ENCODE measurements at regions not wholly inside any gene's neighbourhood (a gene's known extent, or its start where the extent isn't known, plus 50 kb on each side); places are given as distances from the start of the nearest gene placed in this dataset.

DNA sequence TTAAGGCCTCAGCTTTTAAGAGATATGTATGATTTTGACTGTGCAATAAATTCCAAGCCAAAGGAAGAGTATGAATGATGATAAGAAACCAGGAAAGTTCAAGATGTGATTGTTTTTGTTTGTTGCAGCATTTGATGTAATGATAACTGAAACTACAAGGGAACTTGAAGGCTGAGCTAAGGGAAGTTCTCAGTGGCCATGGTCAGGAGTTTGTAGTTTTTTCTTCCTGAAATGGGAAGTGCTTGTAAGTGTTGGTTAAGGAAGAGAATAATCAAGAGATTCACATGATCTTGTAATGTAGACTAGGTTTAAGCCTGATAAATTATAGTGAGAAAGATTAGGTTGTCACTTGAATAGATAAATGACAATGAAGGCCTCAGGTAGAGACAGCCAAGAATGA, 53.4 kb downstream of the PTCHD4 start:
- ATAC-seq: no peak

DNA sequence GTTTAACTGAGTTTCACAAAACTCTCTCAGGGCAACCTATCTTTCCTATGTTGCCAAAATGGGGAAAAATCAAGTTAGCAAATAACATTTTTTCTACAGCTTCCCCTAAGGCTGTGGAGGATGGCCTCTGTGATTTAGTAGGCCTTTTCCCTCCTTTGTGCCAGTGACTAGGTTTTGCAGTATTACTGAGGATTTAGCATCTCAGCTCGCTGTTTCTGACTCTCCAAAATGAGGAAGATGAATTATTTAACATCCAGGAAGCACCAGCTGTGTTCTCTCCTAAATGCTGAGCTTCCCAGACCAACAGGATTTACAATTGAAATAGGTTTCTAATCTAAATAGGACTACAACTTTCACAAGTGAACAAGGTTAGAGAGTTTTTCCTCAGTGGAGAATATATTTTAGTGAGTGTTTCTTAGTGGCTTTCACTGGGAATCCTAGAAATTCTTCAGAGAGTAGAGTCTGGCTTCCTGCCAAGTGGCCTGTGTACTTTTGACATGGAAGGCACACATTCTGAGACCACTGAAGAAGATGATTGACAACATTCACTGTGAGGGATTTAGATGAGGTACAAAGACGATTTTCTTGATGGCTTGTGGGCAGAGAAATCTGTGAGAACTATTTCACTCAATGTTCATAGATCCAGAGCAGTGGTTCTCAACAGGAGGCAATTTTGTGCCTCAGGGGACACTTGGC, 62.4 kb downstream of the PTCHD4 start:
- DNase-seq: no peak
- intact Hi-C loops (cut with DNase I, micrococcal nuclease): no loop called here
- no peak for ATAC-seq

More for the DNA sequence above, 53.4 kb downstream of the PTCHD4 start:
- DNase-seq: no peak
- intact Hi-C loops (cut with DNase I, micrococcal nuclease): no loop called here

DNA sequence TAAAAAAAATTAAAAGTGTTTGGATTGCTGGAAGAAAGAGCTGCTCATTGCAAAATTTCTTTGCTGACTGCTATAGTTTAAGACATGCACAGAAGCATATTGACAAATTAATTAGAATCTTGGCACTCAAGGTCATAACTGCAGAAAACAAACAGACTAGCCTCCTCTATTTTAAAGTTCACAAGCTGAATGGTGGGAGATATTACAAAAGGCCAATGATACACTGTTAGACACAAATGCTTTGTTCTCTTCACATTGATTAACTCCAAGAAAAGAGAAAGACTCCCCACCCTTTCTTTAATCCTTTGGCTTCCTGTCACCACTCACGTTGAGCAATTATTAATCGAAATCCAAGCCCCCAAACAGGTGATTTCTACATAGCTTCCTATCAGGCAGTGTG, 69.1 kb downstream of the PTCHD4 start:
- no peak for DNase-seq
- no peak for ATAC-seq
- intact Hi-C loops (cut with DNase I, micrococcal nuclease): no loop called here

DNA sequence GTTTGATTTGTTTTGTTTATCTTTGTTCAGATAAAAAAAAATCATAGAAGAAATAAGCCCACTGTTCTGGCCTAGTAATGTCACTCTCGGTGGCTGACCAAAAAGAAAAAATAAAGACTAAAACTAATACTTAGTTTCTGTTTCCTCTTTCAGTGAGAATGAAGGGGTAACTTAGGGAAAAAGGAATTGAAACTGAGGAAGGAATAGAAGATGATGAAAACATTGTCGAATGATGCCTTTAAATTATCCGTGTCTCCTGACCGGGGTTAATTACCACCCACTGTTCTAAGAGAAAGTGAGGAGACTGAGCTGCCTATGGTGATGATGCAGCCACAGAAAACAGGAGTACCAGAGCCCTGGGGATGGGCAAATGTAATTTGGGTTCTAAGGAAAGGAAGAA, 73.1 kb downstream of the PTCHD4 start:
- DNase-seq: no peak
- intact Hi-C loops (cut with DNase I, micrococcal nuclease): no loop called here
- ATAC-seq: no peak

DNA sequence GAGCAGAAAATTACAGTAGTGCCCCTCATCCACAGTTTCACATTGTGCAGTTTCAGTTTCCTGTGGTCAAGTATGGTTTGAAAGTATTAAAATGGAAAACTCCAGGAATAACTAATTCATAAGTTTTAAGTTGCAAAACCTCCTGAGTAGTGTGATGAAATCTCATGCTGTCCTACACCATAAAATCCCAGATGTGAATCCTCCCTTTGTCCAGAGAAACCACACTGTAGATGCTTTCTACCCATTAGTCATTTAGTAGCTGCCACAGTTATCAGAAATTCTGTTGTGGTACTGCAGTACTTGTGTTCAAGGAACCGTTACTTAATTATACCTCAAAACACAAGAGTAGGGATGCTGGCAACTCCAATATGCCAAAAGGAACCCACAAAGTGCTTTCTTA, 74.7 kb downstream of the PTCHD4 start:
- ATAC-seq (no peak), DNase-seq (no peak)
- intact Hi-C loops (cut with DNase I, micrococcal nuclease): no loop called here

DNA sequence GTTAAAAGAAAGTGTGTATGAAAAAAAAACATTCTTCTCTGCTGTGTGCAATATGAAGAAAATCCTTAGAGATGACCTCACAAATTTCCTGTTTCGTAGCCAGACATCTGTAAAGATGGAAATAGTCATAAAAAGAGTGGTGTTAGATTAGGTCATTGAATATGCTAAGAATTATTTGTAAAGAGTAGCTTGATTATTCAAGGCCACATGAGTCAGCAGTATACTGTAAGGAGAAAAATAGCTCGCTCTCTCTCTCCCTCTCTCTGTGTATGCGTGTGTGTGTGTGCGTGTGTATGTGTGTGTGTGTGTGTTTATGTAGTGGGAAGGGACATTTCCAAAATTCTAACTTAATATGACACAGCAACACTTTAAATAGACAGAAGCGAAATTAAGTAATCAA, 78.8 kb downstream of the PTCHD4 start:
- ATAC-seq (no peak), DNase-seq (no peak)
- intact Hi-C loops (cut with DNase I, micrococcal nuclease): no loop called here

DNA sequence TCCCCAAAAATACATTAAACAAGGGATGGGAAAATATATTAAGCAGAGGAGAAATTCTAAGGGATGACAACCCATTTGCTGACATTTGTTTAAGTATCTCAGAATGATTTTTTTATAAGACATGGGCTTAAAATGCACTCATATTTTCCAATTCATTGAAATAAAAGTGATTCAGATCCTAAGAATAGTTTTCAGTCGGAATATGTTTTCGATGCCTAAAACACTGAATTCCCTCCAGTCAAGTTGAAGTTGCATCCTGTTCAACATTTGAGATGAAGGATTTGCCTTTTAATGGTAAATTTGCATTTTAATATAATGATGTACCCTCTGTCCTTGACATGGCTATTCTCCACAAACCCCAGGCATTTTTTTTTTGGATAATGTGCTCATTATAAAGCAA, 79.3 kb downstream of the PTCHD4 start:
- DNase-seq (no peak), ATAC-seq (no peak)
- intact Hi-C loops (cut with DNase I, micrococcal nuclease): no loop called here

DNA sequence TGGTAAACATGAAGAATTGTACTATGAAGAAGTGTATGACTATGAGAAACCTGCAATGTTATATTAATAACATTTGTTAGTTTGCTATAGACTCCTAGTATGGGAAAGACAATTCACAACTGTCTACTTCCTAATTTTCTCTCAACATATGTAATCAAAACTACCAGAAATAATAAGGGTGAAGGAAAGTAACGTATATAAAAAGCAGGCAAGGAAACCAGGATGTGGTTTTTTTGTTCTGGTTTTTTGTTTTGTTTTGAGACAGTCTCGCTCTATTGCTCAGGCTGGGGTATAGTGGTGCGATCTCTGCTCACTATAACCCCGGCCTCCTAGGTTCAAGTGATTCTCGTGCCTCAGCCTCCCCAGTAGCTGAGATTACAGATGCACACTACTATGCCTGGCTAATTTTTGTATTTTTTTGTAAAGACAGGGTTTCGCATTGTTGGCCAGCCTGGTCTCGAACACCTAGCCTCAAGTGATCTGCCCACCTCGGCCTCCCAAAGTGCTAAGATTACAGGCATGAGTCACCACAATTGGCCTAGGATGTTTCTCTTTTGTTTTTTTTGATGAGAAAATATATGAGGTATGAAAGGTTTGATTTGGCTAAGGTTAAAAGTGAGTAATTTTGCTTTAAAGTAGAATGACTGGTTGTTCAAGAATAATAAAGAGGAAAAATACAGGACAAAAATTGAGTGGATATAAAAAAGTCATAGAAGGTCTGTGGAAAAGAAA, 83.1 kb downstream of the PTCHD4 start:
- DNase-seq (no peak), ATAC-seq (no peak)
- intact Hi-C loops (cut with DNase I, micrococcal nuclease): no loop called here

DNA sequence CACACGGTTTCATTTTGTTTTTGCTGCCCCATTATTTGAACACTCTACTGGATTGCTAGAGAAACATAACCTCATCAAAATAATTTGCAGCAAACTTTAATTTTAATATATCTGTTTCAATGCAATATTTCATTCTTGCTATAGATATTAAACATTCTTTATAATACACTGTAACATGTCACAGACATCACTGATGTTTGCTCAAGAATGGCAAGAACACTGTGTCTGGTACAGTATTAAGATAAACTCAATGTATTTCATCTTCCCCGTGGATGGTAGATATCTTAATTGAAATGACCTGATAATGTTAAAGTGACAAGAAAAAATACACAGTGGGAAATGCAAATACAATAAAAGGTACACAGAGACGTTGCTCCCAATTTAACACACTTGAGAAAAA, 86.0 kb downstream of the PTCHD4 start:
- no peak for ATAC-seq
- DNase-seq: no peak
- intact Hi-C loops (cut with DNase I, micrococcal nuclease): no loop called here

DNA sequence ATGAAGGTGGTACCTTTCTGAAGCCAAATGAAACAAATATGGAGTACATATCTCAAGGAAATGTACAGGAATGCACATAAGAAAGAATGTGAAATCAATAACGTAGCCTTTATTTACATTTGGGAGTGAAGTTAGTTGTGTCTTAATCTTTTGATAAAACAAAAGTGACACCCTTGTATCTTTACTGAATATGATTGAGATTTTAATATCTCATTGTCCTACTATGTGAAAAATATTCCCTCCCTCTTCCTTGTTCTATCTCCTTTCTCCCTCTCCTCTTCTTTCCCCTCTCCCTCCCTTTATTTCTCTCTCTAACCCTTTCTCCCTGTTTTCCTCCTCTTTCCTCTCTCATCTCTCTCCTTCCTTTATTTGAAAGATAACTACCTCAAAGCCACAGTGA, 89.1 kb downstream of the PTCHD4 start:
- no peak for ATAC-seq
- intact Hi-C loops (cut with DNase I, micrococcal nuclease): no loop called here
- DNase-seq: no peak

DNA sequence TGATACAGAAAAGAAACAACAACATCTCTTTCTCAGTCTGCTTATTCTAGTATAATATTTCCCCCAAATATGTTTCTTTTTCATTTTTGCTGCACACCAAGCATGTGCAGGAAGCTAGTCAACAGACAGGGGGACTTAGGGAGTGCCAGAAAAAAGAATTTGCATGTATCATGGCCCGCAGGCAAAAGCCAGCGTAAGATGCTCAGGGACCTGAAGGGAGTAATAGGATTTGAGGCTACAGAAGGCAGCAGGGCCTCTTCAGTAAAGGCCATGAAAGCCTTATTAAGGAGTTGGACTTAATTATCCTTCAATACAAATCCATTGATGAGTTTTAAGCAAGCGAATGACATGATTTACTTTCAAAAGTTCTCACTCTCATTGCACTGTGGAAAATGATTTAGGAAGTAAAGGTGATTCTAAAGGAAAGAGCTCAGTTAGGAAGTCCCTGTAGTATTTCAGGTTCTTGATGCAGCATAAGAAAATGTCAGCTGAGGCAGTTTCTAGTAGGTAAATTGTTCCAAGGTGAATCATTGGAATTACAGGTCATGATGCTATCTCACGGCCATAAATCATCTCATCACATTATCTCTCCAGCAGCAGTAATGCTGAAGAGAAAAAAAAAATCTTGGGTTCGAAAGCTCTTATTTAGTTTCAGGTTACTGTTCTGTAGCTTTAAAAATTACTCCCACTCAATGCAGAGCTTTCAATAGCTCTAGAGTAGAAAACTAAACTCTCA, 94.8 kb downstream of the PTCHD4 start:
- DNase-seq (no peak), ATAC-seq (no peak)
- intact Hi-C loops (cut with DNase I, micrococcal nuclease): no loop called here

DNA sequence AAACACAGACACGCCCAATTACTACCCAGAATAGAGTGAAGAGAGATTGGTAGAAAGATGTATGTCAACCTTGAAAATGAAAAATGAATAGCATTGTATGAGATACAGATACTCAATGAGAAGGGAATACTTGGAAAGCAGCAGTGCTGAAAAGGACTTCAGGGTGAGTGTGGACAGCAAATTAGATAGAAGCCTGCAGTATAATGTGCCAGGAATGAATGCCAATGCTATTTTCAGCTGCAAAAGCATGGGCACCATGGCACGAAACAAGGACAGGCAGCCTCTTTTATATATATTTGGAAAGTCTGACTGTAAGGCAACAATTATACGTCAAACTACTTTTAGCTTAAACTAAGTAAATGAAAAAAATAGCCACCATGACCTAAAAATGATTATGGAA, 118.2 kb downstream of the PTCHD4 start:
- ATAC-seq (no peak), DNase-seq (no peak)
- intact Hi-C loops (cut with DNase I, micrococcal nuclease): no loop called here

DNA sequence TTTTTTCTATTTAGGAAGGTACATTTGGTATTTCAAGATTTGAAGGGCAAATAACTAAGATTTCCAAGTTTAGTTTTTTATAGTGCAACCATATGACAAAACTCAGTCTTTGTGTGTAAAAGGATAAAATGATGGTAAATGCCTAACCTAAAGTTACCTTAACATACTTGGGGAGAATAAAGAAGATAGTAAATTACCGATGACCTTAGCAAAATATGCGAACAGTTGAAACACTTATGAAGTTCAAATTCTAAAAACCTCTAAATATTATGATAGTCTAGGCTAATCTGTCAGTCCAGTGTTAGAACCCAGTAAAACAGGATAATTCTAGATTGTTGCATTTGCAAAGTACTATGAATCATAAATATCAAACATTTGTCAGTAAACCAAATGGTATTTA, 127.5 kb downstream of the PTCHD4 start:
- ATAC-seq: no peak

DNA sequence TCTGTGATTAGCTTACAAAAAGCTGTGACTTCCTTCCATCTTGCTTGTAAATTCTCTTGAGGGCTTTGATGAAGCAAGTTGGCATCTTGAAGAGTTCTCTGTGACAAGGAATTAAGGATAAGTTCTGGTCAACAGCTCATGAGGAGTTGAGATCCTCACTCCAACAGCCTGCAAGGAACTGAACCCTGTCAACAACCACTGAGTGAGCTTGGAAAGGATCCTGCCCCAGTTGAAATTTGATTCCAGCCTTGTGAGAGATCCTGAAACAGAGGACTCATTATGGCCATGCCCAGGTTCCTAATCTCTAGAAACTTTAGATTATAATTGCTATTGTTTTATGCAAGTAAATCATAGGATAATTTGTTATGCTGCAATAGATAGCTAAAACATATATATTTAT, 133.7 kb downstream of the PTCHD4 start:
- intact Hi-C loops (cut with DNase I, micrococcal nuclease): no loop called here
- ATAC-seq (no peak), DNase-seq (no peak)

More for the DNA sequence above, 127.5 kb downstream of the PTCHD4 start:
- DNase-seq: no peak
- intact Hi-C loops (cut with DNase I, micrococcal nuclease): no loop called here

DNA sequence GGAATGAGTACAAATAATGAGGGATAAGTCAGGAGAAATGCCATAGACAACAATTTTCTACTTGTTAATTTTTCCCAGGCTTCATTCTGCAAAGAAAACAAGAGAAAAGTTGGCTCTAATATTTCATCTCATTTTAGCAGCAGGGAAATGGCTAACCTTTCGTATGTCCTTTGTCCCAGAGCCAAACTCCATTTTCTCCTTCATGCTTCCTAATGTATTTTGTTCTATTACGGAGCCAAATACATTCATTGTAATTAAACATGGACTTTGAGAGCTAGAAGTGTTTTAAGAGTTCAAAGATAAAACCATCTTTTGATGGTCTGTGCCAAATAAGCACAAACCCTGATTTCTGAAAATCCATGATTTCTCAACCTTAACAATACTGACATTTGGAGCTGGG, 136.9 kb downstream of the PTCHD4 start:
- intact Hi-C loops (cut with DNase I, micrococcal nuclease): no loop called here
- DNase-seq: no peak
- ATAC-seq: no peak

DNA sequence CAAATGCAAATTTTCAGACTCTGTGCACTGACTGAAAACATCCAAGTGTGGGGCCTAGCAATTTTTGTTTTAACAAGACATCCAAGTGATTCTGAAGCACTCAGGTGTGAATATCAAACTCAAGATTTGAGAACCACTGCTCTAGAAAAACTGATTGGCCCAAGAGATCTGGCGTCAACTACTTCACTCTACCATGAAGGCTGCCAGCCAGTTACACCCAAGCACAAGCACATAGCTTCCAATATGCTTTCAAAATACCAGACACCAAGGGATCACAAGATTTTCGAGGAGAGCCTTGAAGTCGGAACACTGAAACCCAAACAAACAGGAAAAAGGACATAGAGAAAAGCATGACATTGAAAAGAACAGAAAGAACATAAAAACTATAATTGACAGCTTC, 140.2 kb downstream of the PTCHD4 start:
- DNase-seq (no peak), ATAC-seq (no peak)
- intact Hi-C loops (cut with DNase I, micrococcal nuclease): no loop called here

DNA sequence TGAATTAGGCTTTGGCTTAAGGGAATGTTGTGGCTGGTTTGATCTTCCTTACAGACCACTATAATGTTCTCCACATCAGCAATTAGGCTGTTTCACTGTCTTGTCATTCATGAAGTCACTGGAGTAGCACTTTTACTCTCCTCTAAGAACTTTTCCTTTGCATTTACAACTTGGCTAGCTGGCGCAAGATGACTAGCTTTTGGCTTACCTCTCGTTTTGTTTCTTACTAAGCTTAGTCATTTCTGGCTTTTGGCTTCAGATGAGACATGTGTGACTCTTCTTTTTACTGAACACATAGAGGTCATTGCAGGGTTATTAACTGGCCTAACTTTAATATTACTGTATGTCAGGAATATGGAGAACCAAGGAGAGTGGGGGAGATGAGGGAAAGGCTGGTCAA, 143.2 kb downstream of the PTCHD4 start:
- intact Hi-C loops (cut with DNase I, micrococcal nuclease): no loop called here
- DNase-seq (no peak), ATAC-seq (no peak)

DNA sequence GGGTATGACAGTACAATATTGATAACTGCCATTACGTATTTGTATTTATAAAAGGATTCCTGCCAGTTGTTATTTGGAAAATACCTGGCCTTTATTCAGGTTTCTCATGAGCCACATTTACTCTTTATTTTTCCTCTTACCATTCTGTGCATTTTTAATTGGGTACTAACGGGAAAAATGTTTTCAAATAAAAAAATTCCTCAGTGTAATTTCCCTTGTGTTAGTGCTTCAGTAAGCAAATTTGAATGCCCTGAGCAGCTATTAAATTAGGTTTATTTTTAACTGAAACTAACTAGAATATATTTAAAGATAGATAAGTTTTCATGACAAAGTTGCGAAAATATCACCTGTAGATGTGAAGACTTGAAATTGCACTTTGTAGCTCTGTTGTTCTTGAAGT, 146.0 kb downstream of the PTCHD4 start:
- ATAC-seq (no peak), DNase-seq (no peak)
- intact Hi-C loops (cut with DNase I, micrococcal nuclease): no loop called here

DNA sequence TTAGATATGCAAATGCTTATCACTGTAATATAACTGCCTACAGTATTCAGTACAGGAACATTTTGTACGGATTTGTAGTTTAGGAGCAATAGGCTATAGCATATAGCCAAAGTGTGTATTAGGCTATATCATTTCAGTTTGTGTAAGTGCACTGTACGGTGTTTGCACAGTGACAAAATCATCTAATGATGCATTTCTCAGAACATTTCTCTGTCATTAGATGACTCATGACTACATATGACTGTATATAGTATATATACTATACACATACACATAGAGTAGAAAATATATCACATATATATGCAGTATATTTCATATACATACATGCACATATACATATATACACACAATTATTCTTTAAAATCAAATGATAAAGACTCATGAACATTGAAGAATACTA, 158.4 kb downstream of the PTCHD4 start:
- intact Hi-C loops (cut with DNase I, micrococcal nuclease): no loop called here
- DNase-seq: no peak
- ATAC-seq: no peak

DNA sequence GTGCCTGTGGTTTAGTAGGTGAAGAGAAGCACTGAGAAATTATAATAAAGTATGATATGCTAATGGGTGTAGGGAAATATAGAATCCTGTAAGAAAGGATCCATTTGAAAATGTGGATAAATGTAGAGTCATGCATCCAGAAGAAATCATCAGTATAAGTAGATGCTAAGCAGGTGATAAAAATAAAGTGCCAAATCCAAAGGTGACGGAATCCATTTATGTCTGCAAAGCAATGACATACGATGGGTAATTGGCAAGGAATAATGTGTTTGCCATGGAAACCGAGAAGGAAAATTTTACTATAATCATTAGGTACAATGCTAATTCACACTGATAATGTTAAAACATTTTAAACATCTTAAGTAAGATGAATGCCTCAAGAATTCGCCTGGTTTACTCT, 163.0 kb downstream of the OPN5 start:
- intact Hi-C loops (cut with DNase I, micrococcal nuclease): no loop called here
- ATAC-seq: no peak
- DNase-seq: no peak
